GM19463 (cell line): ENCODE measurements at regions not wholly inside any gene's neighbourhood (a gene's known extent, or its start where the extent isn't known, plus 50 kb on each side); places are given as distances from the start of the nearest gene placed in this dataset.
A peak's percentile ranks its signal among the peaks of the same experiment; 100 is the strongest.

Experiments used
- ATAC-seq: cut with Tn5 transposase; IDR thresholded peaks from one replicate; pipeline ENCODE4 v1.9.1; 2021; ENCODE audit warnings: mild to moderate bottlenecking, moderate library complexity; ENCODE audit not compliant: unreplicated experiment

DNA sequence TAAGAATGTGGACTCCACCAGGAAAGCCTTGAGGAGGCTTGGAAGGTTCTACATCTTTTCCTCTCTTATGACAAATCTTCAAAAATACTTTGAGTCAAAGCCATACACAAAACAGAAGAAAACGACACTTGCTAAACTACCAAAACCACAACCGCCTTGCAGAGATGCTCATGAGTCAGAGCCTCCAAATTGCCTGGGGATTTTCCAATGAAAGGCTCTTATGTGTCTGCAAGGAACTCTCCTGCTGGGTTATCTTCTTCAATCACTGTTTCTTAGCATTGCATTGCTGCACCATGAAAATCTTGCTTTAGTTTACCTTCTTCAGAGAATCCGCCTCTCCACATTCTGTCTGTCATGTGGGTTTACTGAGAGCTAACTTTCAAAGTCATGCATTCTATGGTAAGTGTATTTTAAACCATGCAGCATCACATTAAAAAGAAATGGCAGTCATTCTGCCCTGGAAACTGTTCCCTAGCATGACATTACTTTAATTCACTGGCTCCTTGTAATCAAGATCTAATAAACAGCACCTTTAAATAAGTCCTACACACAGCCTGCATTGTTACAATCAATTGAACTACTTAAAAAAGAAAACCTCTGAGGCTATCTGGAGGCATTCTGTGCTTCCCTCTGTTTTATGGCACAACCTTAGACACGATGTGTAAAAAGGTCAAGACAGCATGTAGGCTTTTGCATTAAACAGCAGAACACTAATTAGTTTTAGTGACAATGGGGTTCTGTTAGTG, 210.0 kb upstream of the FOXD3 start:
- peak; percentile 84 for ATAC-seq

DNA sequence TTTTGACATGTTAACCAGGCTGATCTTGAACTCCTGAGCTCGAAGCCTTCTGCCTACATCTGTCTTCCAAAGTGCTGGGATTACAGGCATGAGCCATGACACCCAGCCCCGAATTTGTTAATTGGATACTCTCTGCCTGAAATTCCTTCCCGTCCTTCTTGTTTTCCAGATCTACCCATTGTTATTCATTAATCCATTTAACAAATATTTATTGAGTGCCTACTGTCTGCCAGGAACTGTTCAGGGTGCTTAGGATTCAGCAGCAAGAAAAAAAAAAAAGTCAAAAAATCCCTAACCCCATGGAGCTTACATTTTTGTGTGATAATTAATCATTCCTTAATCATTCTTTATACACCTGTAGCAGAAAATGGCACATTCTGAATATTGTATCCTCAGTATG, 206.8 kb upstream of the FOXD3 start:
- ATAC-seq, result no peak

DNA sequence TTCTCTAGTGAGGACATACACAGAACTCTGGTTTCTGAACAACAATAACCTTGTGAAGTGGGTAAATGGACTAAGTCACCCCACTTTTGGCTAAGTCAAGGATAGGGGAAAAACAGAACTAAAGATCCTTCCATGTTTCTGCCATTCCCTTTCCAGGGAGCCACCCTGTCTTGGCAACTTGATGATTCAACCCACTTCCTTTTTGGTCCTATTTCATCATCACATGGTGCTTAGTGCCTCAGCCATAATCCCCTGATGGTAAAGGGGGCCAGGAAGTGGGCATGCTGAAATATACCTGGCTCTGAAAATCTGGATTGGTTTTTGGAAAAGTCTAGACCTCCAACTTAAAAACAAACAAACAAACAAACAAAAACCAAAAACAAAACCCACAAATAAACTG, 206.4 kb upstream of the FOXD3 start:
- ATAC-seq, result no peak

DNA sequence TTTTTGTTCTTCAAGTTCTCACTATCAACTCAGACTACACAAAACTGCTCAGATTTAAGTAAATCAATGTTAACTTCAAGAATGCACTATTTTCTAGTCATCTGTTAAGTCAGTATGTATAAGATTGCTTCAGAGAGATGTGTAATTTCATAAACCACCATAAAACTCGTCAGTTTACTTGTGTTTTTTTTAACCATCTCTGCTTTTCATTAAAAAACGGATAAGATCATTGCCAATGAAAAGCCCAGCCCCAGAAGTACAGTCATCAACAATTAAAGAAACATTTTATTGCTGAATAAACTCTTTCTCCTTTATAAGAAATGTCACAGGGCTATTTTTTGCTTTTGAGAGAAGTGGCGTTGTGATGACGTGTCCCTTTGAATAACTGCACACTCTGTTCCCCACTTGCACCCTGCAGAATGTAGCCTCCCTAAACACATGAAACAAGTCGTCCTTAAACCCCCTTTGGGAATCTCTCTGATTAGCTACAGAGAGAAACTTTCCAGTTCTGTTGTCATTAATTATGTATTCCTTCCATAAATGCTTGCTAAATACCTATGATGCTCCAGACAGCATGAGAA, 202.7 kb upstream of the FOXD3 start:
- no peak for ATAC-seq

DNA sequence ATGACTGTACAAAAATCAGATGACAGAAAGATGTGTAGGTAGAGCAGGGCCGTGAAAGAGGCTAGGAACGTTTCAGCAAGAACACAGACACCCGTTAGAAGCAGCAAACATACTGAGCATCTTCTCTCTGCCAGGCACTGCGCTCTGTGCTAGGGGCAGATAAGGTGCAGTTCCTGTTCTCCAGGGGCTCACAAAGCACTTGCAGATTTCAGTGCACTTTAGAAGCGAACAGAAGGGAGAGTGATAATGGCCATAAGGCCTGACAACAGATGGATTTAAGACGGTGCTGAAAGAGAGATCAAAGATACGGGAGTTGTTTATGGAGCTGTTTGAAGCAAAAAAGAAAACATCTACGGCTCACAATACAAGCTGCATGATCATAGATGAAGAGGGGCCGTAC, 200.3 kb upstream of the FOXD3 start:
- peak; percentile 33 for ATAC-seq

DNA sequence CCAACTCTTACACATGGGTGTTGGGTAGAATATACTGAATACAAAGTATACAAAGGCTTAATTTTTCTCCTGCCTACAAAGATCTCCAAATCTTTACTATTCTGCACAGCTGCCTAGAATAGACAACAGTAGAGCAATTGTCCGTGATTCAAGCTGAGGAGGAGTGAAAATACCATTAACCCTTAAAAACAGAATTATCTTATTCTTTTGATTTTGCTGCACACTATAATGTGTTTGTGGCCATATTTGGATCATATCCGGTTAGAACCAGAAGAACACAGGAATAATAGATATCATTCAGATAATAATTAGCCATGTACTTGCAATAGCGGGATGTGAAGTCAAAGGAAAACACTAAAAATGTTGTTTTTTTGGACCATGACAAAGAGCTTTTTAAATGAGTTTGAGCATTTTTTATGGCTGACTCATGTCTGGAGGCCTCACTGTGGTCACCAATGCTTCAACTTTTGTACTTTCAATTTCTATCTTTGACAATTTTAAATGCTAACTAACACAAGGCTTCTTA, 197.6 kb upstream of the FOXD3 start:
- peak; percentile 73 for ATAC-seq

DNA sequence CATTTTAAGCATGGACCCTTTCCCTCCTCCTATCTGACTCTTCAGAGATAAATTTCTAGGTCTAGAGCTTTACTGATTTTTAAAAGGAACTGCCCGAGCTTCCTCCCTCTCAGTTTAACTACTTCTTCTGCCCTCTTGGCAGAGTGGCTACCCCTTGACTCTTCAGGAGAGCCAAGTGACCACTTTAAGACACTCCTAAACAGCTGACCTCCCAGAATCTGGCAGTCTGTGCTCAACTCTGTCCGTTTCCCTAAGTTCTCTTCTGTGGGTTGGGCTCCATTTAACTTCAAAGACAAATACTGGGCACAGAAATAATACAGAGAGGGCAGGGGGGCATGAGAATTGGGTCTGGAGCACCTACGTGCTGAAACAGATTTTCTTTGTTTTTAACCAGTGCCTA, 196.3 kb upstream of the FOXD3 start:
- ATAC-seq, result no peak

DNA sequence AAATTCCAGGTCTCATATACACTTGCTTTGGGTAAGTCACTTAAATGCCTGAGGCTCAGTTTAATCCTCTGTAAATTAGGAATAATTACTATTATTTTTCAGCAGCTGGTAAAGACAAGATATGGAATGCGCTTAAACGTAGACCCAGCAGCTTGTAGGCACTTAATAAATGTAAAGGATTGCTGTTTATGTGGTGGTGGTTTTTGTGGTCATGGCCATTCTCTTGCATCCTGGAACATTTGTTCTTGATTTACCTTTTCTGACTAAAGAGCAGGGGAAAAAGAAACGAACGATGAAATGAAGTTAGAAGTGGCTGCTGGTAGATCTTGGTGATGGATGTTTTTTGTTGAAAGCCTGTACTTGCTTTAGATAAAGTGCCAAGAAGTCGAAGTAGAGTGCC, 195.0 kb upstream of the FOXD3 start:
- ATAC-seq, result no peak

DNA sequence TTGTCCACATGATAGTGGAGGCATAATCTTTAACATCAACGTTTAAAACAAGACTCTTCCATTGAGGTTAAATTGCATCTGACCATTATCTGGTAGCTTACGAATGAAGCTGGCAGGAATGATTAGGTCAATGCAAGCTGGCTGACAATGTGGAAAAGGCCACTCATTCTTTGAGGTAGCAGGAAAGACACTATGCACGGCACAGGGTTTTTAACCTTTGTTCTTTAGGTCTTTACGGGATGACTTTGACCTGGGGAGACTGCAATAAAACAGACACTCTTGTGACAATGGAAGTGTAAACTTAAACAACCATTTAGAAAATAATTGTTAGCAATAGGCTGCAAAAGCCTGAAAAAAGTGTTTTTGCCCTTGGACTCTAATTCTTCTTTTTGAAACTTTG, 193.8 kb upstream of the FOXD3 start:
- ATAC-seq, result no peak

DNA sequence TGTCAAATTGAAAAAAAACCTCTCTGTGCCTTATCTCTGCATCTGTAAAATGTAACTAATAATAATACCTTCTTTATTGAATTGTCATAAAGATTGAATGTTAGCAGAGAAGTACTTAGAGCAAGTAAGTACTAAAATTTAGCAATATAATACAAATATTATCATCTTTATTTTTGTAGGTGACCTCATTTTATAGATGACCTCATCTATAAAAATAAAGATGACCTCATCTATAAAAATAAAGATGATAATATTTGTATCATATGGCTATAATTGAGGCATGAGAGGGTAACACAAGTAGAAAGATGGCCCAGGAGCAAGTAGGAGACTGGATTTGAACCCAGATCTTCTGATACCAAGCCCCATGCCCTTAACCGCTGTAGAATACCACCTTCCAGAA, 193.2 kb upstream of the FOXD3 start:
- ATAC-seq, result no peak

DNA sequence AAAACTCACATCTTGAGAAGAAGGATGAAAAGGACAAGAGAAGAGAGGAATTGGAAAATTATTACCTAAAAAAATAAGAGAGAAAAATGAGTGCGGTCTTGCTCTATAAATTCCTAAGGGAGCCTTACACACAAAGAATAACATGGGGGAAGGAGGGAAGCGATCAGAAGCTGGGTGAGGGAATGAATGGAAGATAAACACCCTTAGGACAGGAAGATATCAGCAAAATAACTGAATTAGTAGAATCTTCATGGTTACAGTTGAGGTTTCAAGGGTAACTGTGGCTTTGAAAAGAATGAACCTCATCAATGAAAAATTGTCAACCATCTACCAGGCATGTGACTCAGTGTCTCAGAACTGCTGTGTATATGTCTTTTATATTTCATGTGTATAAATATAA, 192.5 kb upstream of the FOXD3 start:
- ATAC-seq, result no peak

DNA sequence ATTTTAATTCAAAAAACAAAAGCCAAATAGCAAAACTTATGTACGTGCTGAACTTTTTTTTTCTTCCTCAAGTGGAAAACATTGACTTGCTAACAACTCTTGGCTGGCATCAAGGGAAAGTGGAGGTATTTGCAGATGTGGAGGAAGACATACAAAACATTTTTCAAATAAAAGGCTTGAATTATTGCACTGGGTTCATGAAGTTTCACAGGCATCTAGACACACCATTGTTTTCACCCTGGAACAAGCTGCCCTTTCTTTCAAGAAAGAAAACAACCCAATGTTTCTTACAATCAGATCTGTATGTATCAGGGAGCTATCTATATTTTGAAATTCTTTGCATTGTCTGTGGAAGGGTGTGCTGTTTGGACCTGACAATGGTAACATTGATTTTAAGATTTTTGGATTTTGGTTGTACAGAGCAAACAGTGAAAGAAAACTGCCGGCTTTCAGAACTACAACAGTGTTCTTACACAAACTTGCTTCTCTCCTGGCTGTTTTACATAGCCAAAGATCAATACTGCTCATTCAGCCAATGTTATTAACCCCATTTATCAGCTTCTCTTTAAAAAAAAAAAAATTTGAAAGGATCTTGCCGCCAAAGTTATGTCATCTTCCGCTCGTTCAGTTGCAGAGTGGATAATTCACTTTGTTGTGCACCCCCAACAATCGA, 187.7 kb upstream of the FOXD3 start:
- no peak for ATAC-seq

DNA sequence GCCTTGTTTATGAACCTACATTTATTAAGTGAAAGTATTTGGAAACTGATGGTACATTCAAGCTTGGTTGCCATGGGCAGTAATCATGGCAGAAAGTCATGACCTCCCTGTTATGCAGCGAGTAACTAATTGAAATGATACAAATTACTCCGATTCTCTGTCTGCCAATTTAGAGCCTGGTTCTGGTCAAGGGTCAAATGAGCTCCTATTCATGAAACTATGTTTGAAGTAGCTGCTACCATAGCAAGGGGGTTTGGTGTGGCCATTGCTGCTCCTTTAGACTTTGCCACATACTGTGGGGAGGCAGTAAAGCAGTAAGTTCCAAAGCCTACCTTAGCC, 187.2 kb upstream of the FOXD3 start:
- no peak for ATAC-seq

DNA sequence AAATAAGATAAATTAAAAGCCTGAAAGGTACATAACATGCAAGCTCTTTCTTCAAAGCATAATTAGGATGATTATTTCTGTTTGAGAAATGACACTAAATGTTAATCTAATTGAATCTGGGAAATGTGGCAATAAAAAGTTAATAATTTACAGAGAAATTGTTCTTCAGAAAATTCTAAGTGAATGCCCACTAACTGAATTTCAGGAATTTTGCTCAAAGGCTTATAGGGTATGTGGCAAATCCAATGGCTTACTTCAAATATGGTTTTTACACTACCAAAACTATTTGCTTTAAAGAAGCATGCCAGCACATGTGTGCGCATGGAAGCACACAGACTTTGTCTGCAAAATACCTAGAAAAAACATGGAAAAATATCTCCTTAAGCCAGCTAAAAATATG, 186.6 kb upstream of the FOXD3 start:
- no peak for ATAC-seq

DNA sequence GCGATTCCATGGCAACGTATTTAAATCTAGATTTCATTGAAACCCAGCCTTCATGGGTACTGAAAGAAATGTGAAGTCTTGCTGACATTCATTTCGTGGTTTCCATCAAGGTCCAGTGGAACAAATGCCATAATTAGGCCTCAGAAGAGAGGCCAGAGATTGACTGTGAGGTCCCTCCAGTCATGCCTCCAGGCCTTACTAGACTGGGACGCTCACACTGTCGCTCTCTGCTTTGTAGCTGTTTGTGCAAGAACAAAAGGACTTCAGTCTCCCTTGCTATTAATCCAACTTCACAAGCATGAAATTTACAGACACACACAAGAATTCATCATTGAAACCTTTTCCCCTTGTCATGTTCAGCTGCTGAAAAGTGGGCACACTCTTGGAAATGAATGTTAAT, 180.4 kb upstream of the FOXD3 start:
- no peak for ATAC-seq

DNA sequence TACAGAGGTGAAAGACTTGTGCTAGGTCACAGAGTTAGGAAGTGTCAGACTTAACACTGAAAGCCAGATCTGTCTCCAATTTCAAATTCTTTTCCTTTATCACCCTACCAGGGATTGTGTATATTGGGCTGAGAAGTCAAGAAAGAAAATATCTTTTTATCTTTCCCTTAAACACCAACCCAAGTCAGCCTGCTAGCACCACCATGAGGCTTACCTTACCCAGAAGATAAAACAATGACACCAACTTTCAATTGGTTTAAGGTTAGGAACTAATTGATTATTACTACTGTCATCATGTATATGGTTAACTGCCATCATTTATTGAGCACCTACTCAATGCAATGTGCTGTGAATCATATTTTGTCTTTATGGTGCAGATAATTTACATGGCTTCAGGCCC, 178.9 kb upstream of the FOXD3 start:
- ATAC-seq, result no peak

DNA sequence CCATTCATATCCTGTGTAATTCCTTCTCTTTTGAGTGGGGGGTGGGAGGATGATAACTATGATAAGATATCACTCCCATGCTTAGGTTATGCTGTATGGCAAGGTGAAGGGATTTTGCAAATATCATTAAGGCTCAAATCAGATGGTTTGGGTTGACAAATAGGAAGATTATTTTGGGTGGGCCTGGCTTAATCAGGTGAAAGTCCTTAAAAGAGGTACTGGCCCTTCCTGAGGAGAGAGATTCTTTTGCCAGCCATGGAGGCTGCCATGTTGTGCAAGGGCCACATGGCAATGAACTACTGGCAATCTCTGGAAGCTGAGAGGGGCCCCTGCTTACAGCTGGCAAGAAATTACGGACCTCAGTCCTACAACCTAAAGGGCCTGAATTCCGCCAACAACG, 174.6 kb upstream of the FOXD3 start:
- ATAC-seq, result no peak

DNA sequence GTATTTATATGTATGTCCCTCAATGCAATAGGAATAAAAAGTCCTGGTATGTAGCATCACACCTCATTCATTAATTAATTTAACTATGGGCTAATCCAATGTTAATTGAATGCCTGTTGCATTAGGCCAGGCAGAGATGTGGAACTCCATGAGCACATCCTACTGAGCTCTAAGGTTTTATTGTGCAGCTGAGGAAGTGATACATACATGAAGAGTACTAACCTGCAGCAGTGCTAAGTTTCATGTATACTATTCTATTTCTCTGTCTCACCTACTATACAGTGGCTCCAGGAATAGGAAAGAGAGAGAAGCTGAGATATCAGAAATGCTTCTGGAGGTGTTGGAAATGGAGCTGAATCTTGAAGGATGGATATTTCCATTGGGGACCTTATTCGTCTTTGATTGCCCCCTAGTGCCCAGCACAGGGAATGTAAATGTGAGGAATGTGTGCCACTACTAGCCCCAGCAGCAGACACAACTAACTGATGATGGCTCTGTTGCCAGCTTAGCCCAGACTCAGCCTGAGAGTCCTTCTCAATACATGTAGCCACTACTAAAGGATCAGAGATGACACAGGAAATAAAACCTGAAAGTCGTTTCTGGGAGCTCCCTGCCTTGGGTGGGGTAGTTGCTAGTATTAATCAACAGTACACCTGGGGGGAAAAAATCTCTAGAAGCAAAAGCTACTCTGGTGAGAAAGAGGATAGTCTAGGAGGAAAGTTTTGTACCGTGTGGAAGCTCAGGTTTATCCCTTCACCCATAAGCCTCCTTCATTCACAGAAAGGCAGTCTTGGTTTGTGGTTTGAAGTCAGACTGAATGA, 173.3 kb upstream of the FOXD3 start:
- peak; percentile 87 for ATAC-seq

DNA sequence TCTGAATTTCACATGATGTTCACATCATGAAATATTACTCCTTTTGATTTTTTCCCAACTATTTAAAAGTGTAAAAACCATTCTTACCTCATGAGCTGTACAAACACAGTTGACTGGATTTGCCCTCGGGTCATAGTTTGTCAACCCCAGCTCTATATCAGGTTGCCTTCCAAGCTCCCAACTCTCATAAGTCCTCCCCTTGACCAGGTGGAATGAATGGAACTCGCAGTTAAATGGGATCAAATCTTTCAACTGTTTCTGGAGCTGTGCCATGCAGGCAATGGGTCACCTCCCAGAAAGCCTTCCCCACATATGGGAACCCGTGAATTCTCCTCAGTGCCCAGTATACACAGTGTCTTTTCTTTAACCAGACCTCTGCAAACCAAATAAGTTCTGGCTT, 169.8 kb upstream of the FOXD3 start:
- no peak for ATAC-seq

DNA sequence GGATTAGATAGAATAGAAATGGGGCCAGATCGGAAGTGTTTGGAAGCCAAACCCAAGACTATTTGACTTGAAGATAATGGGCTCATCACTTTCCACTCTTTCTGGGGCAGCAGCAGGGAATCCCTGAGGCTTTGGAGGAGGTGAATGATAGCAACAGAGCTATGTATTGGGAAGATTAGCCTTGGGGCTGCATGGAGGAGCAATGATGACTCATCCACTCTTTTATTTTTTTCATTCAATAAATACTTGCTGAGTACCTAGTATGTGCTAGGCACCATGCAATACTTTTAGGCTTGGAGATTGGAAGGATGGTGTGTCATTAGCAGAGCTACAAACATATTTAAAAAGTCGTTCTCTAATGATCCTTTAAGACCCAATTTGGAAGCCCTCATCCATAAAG, 166.9 kb upstream of the FOXD3 start:
- ATAC-seq, result no peak

DNA sequence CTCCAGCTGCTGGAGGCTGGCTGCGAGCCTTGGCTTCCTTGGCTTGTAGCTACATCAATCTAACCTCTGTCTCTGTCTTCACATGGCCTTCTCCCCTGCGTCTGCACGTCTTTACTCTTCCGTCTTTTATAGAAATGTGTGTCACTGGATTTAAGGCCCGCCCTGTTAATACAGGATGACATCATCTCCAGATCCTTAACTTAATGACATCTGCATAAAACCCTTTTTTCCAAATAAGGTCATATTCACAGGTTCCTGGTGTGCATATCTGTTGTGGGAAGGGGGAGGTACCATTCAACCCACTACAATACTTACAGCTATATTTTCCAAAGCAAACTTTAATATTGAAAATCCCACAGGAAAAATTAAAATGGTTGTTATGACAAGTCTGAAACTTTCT, 165.3 kb upstream of the FOXD3 start:
- no peak for ATAC-seq

DNA sequence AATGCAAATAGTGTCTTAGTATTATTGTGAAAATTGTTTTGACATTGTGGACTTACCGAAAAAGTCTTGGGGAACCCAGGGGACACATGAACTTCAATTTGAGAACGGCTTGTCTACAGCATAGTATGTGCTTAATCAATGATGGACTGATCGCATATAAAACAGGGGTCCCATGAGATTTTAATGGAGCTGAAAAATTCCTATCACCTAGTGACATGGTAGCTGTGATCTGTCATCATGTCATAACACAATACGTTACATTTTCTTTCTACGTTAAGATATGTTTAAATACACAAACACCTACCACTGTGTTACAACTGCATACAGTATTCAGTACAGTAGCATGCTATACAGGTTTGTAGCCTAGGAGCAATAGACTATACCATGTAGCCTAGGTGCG, 153.3 kb upstream of the FOXD3 start:
- ATAC-seq, result no peak
